Stimulated activated CD8-positive, alpha-beta memory T cell treated with anti-CD3 and anti-CD28 coated beads, Interleukin-2, amount 100 ng/mL, for 48 hours (primary cell): ENCODE measurements at regions not wholly inside any gene's neighbourhood (a gene's known extent, or its start where the extent isn't known, plus 50 kb on each side); places are given as distances from the start of the nearest gene placed in this dataset.

Experiments
- DNase-seq, 2 donors: peaks; one replicate each; pipeline ENCODE4 v3.0.0-alpha.2; 2020; ENCODE audit warnings: low read depth in 2 of 2

- no peak for DNase-seq
Observed at GRCh38 chr1:4571263-4571662, 83.1 kb upstream of the AJAP1 start.

- DNase-seq = no peak
Observed at GRCh38 chr1:4573526-4573925, 80.9 kb upstream of the AJAP1 start.

- DNase-seq = no peak
Observed at GRCh38 chr1:4581807-4582206, 72.6 kb upstream of the AJAP1 start.

- DNase-seq = no peak
Observed at GRCh38 chr1:4584449-4584848, 70.0 kb upstream of the AJAP1 start.

DNA sequence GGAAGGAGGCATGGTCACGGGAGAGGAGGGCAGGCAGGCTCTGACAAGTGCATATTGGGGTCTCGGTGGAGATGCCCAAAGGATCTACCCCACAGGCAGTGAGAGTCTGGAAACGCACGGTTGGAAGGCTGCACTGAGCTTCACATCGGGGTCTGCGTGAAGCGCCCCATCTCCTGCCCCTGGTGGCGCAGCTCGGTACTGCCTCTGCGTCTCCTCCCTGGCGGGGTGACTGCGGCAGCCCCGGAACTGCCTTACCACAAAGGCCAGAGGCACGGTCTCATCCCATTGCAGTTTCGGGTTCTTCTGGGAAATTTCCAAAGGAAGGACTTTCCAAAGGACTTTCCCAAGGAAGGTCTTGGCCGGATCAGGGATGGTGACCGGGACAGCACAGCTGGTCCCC lies 69.2 kb upstream of the AJAP1 start:
- DNase-seq = peak; percentile 32 to 49

GRCh38 chr1:4585705-4586104 lies 68.7 kb upstream of the AJAP1 start:
- no peak for DNase-seq

- DNase-seq = no peak
Observed at GRCh38 chr1:4586611-4587160, 67.7 kb upstream of the AJAP1 start.

DNA sequence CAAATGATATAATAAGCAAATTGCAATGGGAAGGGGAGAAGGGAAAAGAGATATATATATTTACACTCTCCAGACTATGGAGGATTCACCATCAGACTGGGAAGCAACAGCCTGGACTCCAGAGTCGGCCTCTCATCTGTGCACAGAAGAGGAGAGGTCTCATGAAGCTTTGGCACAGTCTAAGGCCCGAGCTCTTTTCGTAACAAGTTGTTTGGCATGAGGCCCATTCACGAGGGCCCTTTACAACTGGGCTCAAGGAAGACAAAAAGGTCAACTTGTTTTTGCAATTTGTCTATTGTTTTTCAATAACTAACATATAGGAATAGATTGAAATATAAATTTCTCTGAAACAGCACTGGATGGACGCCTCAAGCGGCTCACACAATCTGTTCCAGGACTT lies 66.7 kb upstream of the AJAP1 start:
- DNase-seq = no peak

GRCh38 chr1:4590756-4591155 lies 63.7 kb upstream of the AJAP1 start:
- no peak for DNase-seq

DNA sequence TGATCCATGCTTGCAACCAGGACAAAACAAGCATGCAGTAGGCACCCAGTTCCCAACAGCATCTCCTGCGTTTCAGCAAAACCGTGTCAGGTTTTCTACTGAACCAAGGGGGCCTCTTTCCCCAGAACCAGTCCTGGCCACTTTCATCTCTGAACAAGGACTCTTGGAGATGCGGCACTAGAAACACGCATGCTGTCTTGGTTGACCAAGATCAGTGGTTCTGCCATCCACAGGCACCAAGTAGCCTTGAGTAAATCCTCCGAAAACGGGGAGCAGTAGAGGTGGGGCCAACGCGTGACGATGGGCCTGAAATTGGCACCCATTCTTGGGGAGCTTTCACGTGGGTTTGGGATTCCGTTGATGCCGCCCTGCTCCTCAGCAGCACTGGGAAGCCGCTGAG lies 62.5 kb upstream of the AJAP1 start:
- no peak for DNase-seq

GRCh38 chr1:4593106-4593505 lies 61.3 kb upstream of the AJAP1 start:
- DNase-seq = no peak

DNA sequence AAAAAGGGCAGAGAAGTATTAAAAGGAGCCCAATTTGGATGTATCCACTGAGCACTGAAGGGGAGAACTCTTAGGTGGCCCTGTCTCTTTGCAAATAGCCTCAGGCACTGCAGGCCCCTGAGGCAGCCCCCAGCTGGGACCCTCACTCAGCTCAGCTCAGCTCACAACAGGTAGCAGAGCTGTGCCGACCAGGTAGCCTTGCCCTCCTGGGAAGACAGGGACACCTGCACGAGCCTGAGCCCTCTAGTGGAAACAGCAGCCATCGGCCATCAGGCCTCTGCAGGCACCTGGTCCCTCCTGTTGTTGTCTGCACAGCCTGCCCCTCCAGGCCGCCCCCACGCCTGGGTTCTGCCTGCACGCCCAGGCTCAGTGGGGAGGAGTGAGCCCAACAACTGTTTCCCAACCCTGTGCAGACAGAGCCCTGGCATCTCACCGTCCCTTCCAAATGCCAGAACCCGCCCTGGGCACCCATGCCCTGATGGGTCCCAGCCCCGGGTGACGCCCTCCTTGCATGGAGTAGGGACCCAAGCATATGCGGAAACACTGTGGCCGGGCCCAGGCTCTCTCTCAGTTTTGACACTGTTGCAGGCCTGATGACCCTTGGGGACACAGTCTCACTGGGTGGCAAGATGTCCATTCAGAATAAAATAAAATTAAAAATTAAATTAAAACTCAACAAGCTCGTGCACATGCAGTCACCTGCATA lies 60.0 kb upstream of the AJAP1 start:
- no peak for DNase-seq

DNA sequence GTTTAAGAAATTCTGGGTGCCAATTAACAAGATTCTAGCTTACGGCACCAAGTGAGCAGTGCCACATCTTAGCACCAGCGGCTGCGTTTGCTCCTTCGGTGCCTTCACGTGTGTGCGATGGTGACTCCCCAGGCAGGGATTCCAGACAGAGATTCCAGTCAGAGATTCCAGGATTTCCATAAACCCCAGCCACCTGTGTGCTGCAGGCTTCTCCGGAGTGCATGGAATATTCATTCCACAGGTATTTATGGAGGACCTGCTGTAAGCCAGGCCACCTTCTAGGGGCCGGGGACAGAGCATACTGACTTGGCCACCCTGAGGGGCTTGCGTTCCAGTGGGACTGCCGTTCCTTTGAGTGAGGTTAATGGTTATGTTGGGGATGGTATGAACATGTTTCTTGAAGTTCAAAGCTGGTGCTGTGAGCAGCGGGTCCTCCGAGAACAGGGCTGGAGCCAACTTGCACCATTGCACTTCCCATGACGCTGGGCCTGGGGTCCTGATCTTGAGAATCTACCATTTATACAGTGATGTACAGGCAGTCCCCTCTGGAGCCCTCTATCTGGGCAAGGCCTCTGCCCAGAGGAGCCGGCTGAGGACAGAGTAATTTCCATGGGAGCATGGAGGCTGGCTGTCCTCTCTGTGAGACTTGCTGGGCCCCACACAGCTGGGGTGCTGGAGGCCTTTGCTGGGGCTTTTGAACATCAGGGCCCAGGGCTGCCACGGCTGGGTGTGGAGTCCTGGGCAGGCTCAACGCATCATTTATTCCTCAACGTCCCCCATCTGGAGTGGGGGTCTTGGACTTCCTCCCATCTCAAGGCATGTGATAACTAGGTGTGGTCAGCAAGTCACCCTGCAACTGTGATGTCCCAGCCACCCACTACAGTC lies 58.8 kb upstream of the AJAP1 start:
- DNase-seq = no peak

GRCh38 chr1:4596486-4596885 lies 57.9 kb upstream of the AJAP1 start:
- DNase-seq = no peak

DNA sequence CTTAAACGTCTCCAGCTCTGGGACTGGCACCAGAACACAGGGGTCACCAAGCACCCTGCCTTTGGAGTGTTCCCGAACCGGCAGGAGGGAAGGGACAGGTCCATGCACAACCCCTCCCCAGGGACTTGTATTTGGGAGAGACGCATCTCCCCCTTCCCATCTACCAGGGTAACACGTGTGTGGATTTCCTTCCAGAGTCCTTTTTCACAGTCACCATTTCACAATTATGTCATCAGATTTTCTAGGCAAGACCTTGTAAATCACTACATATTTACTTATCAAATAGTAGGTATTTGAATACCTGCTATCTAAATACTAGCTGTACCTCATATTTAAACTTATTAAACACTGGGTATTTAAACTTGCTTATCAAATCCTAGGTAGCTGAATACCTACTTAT lies 57.4 kb upstream of the AJAP1 start:
- no peak for DNase-seq

DNA sequence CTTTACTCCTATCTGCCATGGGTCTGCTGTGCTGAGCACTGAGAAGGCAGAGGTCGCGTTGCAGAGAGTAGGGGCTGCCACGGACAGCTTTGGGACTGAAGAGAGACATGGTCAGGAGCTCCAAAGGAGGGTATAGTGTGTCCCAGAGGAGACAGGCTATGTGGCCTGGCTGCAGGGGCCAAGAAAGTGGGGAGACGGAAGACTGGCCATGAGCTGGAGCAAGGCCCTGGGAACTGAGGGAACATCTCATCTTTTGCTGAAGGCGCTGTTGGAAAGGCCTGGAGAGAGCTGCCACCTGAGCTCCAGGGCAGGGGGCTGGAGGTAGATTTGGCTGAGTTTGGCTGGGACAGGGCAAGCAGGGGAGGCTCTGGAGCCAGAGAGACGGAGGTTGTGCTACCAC lies 55.8 kb upstream of the AJAP1 start:
- no peak for DNase-seq

GRCh38 chr1:4599521-4599920 lies 54.9 kb upstream of the AJAP1 start:
- no peak for DNase-seq

GRCh38 chr1:4599951-4600481 lies 54.4 kb upstream of the AJAP1 start:
- no peak for DNase-seq

- DNase-seq = no peak
Observed at GRCh38 chr1:4600615-4601460, 53.6 kb upstream of the AJAP1 start.

- no peak for DNase-seq
Observed at GRCh38 chr1:4601941-4602340, 52.5 kb upstream of the AJAP1 start.

- no peak for DNase-seq
Observed at GRCh38 chr1:4602462-4603294, 51.7 kb upstream of the AJAP1 start.
